Common myeloid progenitor, CD34-positive (primary cell): ENCODE measurements at regions not wholly inside any gene's neighbourhood (a gene's known extent, or its start where the extent isn't known, plus 50 kb on each side); places are given as distances from the start of the nearest gene placed in this dataset.

Experiments
- CTCF ChIA-PET: fragments of 350-600 bp; sonication (Branson Sonifier 250); formaldehyde crosslinking; loops from one replicate; lab custom pipeline; 2021; ENCODE audit warnings: antibody characterized with exemption; lab: Charles Lee
- POLR2A ChIA-PET: fragments of 350-600 bp; sonication (Branson Sonifier 250); formaldehyde crosslinking; loops from one replicate; lab custom pipeline; 2021; ENCODE audit warnings: antibody characterized with exemption; lab: Charles Lee
- DNase-seq, 3 donors: peaks; one replicate each; pipeline versions ENCODE4 v3.0.0 to v3.0.0-alpha.2; 2013
- H3K27ac ChIP-seq, 2 experiments: 1 replicate in 1 of 2; 2 replicates in 1 of 2; pipeline ENCODE4 v1.7.0; 2013; ENCODE audit warnings: inconsistent platforms in 2 of 2, low read length in 2 of 2, mild to moderate bottlenecking in 2 of 2, low read depth in 1 of 2, moderate library complexity in 1 of 2; ENCODE audit not compliant: severe bottlenecking in 2 of 2, insufficient read depth in 1 of 2, poor library complexity in 1 of 2
- H3K27me3 ChIP-seq, 5 experiments: replicated peaks in 2 of 5; 1 replicate in 3 of 5; 2 replicates in 2 of 5; pipeline versions ENCODE4 v1.6.1 to v1.7.0; 2013; ENCODE audit warnings: low read length in 4 of 5, mild to moderate bottlenecking in 2 of 5, moderate library complexity in 2 of 5, inconsistent platforms in 1 of 5; ENCODE audit not compliant: insufficient read depth in 5 of 5, control insufficient read depth in 4 of 5
- H3K36me3 ChIP-seq, 4 experiments: 1 replicate in 2 of 4; 2 replicates in 2 of 4; pipeline versions ENCODE4 v1.6.1 to v1.7.0; 2013; ENCODE audit warnings: low read length in 3 of 4, control low read depth in 1 of 4, mild to moderate bottlenecking in 1 of 4; ENCODE audit not compliant: control insufficient read depth in 4 of 4, insufficient read depth in 4 of 4
- H3K4me1 ChIP-seq, 4 experiments: 1 replicate in 3 of 4; 2 replicates in 1 of 4; pipeline versions ENCODE4 v1.6.1 to v1.7.1; 2013; ENCODE audit warnings: low read length in 3 of 4, mild to moderate bottlenecking in 3 of 4, control low read depth in 1 of 4, inconsistent platforms in 1 of 4, moderate library complexity in 1 of 4; ENCODE audit not compliant: control insufficient read depth in 4 of 4, insufficient read depth in 4 of 4; ENCODE audit errors: control extremely low read depth in 1 of 4
- H3K4me3 ChIP-seq, 7 experiments: 1 replicate in 4 of 7; 2 replicates in 3 of 7; pipeline versions ENCODE4 v1.5.1 to v1.7.0; 2013; ENCODE audit warnings: mild to moderate bottlenecking in 7 of 7, low read length in 6 of 7, moderate library complexity in 6 of 7, inconsistent platforms in 2 of 7, low read depth in 2 of 7, control low read depth in 1 of 7; ENCODE audit not compliant: insufficient read depth in 4 of 7, control insufficient read depth in 1 of 7; ENCODE audit errors: extremely low read depth in 1 of 7
- H3K9me3 ChIP-seq, 5 experiments: 1 replicate in 4 of 5; 2 replicates in 1 of 5; pipeline versions ENCODE4 v1.6.1 to v1.7.1; 2013; ENCODE audit warnings: low read length in 4 of 5, mild to moderate bottlenecking in 2 of 5, inconsistent platforms in 1 of 5, low read depth in 1 of 5, moderate library complexity in 1 of 5; ENCODE audit not compliant: control insufficient read depth in 4 of 5, insufficient read depth in 2 of 5; ENCODE audit errors: control extremely low read depth in 1 of 5
- WGBS: methylation state at CpG from one replicate; pipeline ENCODE4 v1.1.5; 2013; ENCODE audit not compliant: insufficient coverage; 5-methylcytosine and 5-hydroxymethylcytosine counted together

DNA sequence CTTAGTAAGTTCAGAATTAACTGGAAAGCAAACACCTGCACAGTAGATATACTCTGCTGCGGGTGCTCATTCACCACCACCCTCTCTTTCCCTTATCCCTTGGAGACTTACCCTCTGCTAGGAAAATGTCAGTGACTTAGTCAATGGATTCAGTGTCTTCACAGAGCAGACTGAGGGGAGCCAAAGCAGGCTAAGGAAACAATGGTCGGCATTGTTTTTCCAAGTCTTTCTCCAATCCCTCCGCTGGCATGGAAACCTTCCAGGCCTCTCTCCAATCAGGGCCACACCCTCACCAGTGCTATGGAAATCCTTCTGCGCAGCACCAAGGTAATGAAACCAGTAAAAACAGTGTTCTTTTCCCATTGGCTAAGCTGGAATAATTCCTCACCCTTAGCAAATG is 531.2 kb downstream of the TFAP2B start:
- ChIA-PET CTCF (interaction anchor here (0.5 to 5.5 kb wide), 8 partner anchors 10 to 612 kb away, joined by 3 to 40 read pairs (median 3); partner anchors contain the start of gene TFAP2B), POLR2A (no interaction called here)
- Histone ChIP-seq H3K36me3 (no peaks in the 10 kb centered on the region), H3K9me3 (peaks cover 0 to 4% (median 0%) of the 10 kb centered on the region in 5 experiments), H3K4me1 (no peaks in the 10 kb centered on the region), H3K27ac (no peak overlapping the region), H3K27me3 (peaks cover 0 to 4% (median 0%) of the 10 kb centered on the region in 5 experiments), H3K4me3 (no peak overlapping the region)
- DNase-seq, result no peak
- whole genome bisulfite sequencing, result 95% methylated on average over 3 of the region's 4 CpGs

DNA sequence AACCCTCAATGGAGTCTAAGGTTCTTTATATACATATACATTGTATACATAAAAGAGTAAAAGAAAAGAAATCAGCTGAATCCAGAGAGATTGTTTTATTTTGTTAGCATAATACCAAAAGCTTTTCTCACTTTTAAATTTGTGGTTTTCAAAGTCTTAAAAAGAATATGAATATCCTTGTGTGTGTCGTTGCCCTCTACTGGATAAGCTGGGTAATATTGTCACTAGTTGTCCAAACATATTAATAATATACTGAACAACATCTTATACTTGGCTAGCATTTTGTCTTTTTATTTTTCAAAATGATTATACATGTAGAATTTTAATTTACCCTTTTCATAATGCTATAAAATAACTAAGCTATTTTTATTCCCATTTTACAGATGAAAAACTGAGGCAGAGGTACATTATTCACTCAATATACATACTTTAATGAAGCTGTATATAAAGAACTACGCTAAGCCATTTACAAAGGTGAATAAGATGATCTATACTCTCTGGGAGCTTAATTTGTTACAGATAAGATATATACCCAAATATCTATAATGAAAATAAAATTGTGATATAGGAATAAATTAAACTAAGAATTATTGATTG is 531.7 kb downstream of the TFAP2B start:
- ChIA-PET CTCF (interaction anchor here (0.5 to 5.5 kb wide), 10 partner anchors 10 to 553 kb away, joined by 3 to 40 read pairs (median 3); partner anchors contain the start of gene TFAP2B), POLR2A (no interaction called here)
- Histone ChIP-seq H3K9me3 (peaks cover 0 to 4% (median 0%) of the 10 kb centered on the region in 5 experiments), H3K4me1 (no peaks in the 10 kb centered on the region), H3K4me3 (no peak overlapping the region), H3K27me3 (peaks cover 0 to 4% (median 0%) of the 10 kb centered on the region in 5 experiments), H3K36me3 (no peaks in the 10 kb centered on the region), H3K27ac (no peak overlapping the region)
- DNase-seq, result peak; percentile 14 to 60 (median 54)
- WGBS, result no CpG with 5 or more reads among the region's 2 CpGs

- no peaks in the 10 kb centered on the region for H3K36me3 ChIP-seq
- DNase-seq, result no peak
- H3K4me1 ChIP-seq, result no peaks in the 10 kb centered on the region
- 100% methylated on average over 1 of the region's 2 CpGs for whole genome bisulfite sequencing
- ChIA-PET POLR2A (no interaction called here), CTCF (interaction anchor here (5.5 kb wide), 1 partner anchor 535 kb away, joined by 40 read pairs; the partner anchor contains the start of gene TFAP2B)
- H3K27ac ChIP-seq, result no peak overlapping the region
- peaks cover 0 to 4% (median 0%) of the 10 kb centered on the region in 5 experiments for H3K27me3 ChIP-seq
- no peaks in the 10 kb centered on the region for H3K9me3 ChIP-seq
- no peak overlapping the region for H3K4me3 ChIP-seq
Observed at GRCh38 chr6:51352506-51353029, 533.9 kb downstream of the TFAP2B start.

- DNase-seq, result no peak
- ChIA-PET POLR2A (no interaction called here), CTCF (no interaction called here)
- WGBS, result no CpG with 5 or more reads among the region's 2 CpGs
- H3K4me1 ChIP-seq, result no peaks in the 10 kb centered on the region
- no peaks in the 10 kb centered on the region for H3K9me3 ChIP-seq
- H3K36me3 ChIP-seq, result no peaks in the 10 kb centered on the region
- no peaks in the 10 kb centered on the region for H3K27me3 ChIP-seq
- no peak overlapping the region for H3K4me3 ChIP-seq
- H3K27ac ChIP-seq, result no peak overlapping the region
Observed at GRCh38 chr6:51360287-51360686, 541.6 kb downstream of the TFAP2B start.

GRCh38 chr6:51365566-51365965 is 546.9 kb downstream of the TFAP2B start:
- Histone ChIP-seq H3K9me3 (peaks cover 0 to 1% (median 0%) of the 10 kb centered on the region in 5 experiments), H3K36me3 (no peaks in the 10 kb centered on the region), H3K4me3 (no peak overlapping the region), H3K27ac (no peak overlapping the region), H3K27me3 (peaks cover 0 to 2% (median 0%) of the 10 kb centered on the region in 5 experiments), H3K4me1 (no peaks in the 10 kb centered on the region)
- CTCF ChIA-PET, result no interaction called here
- DNase-seq, result no peak
- POLR2A ChIA-PET, result no interaction called here

- 88% methylated on average over 1 of the region's 1 CpG for WGBS
Observed at GRCh38 chr6:51369485-51369884, 550.8 kb downstream of the TFAP2B start.

GRCh38 chr6:51382847-51383246 is 564.2 kb downstream of the TFAP2B start:
- CTCF ChIA-PET, result no interaction called here
- Histone ChIP-seq H3K27ac (no peak overlapping the region), H3K9me3 (no peaks in the 10 kb centered on the region), H3K4me1 (no peaks in the 10 kb centered on the region), H3K4me3 (no peak overlapping the region), H3K27me3 (peaks cover 0 to 2% (median 0%) of the 10 kb centered on the region in 5 experiments), H3K36me3 (no peaks in the 10 kb centered on the region)
- POLR2A ChIA-PET, result no interaction called here
- no peak for DNase-seq

More at GRCh38 chr6:51369485-51369884, 550.8 kb downstream of the TFAP2B start:
- Histone ChIP-seq H3K4me3 (no peak overlapping the region), H3K4me1 (no peaks in the 10 kb centered on the region), H3K27me3 (peaks cover 0 to 2% (median 0%) of the 10 kb centered on the region in 5 experiments), H3K9me3 (peaks cover 0 to 1% (median 0%) of the 10 kb centered on the region in 5 experiments), H3K36me3 (no peaks in the 10 kb centered on the region), H3K27ac (no peak overlapping the region)
- ChIA-PET CTCF (interaction anchor here (1.1 kb wide), 1 partner anchor 20 kb away, joined by 3 read pairs; no protein-coding TSS in a partner anchor), POLR2A (no interaction called here)
- DNase-seq, result no peak
